GM12865 (cell line): ENCODE measurements at regions not wholly inside any gene's neighbourhood (a gene's known extent, or its start where the extent isn't known, plus 50 kb on each side); places are given as distances from the start of the nearest gene placed in this dataset.
"Not testable (repeated sequence)": the region's sequence is repeated elsewhere in the genome, so short reads cannot be mapped to it uniquely, and the experiment has no call there.

ENCODE experiments used
- DNase-seq: peaks from one replicate; pipeline ENCODE4 v3.0.0; 2010; ENCODE audit warnings: low read depth
- H3K4me3 ChIP-seq: 2 replicates; pipeline ENCODE4 v1.5.1; 2011; ENCODE audit warnings: mild to moderate bottlenecking, low read depth, low read length, control low read depth
- CTCF ChIP-seq: IDR thresholded peaks from 2 replicates; pipeline ENCODE4 v1.5.1; 2011; ENCODE audit warnings: low read length, control low read depth, low read depth, inconsistent platforms; ENCODE audit not compliant: insufficient read depth; ENCODE audit errors: missing control alignments

GRCh38 chr17:22268214-22268911 lies 576.0 kb downstream of the KCNJ18 start:
- DNase-seq, result no peak
- no peak for TF ChIP-seq CTCF
- H3K4me3 ChIP-seq, result no peak overlapping the region

- no peak for DNase-seq
- TF ChIP-seq CTCF, result no peak
Observed at GRCh38 chr17:22268912-22269220, 576.5 kb downstream of the KCNJ18 start.

GRCh38 chr17:22270381-22270780 lies 578.1 kb downstream of the KCNJ18 start:
- DNase-seq, result no peak
- no peak overlapping the region for H3K4me3 ChIP-seq
- no peak for TF ChIP-seq CTCF

More at GRCh38 chr17:22268912-22269220, 576.5 kb downstream of the KCNJ18 start:
- H3K4me3 ChIP-seq, result no peak overlapping the region

GRCh38 chr17:22270809-22271208 lies 578.5 kb downstream of the KCNJ18 start:
- not testable (repeated sequence) for DNase-seq, H3K4me3 ChIP-seq

- H3K4me3 ChIP-seq, result no peak overlapping the region
- no peak for DNase-seq
- TF ChIP-seq CTCF, result no peak
Observed at GRCh38 chr17:22272363-22273146, 580.2 kb downstream of the KCNJ18 start.

GRCh38 chr17:22273308-22273707 lies 581.0 kb downstream of the KCNJ18 start:
- no peak for DNase-seq
- H3K4me3 ChIP-seq, result no peak overlapping the region
- TF ChIP-seq CTCF, result no peak

- H3K4me3 ChIP-seq, result no peak overlapping the region
- TF ChIP-seq CTCF, result no peak
- DNase-seq, result no peak
Observed at GRCh38 chr17:22277595-22277994, 585.3 kb downstream of the KCNJ18 start.
